Activated CD4-positive, alpha-beta T cell treated with anti-CD3 and anti-CD28 coated beads for 36 hours (primary cell): ENCODE measurements at regions not wholly inside any gene's neighbourhood (a gene's known extent, or its start where the extent isn't known, plus 50 kb on each side); places are given as distances from the start of the nearest gene placed in this dataset.

ENCODE experiments used
- ATAC-seq: fragments of 200-7000 bp; cut with Tn5 transposase; one replicate; pipeline ENCODE4 v1.10.0; 2021; ENCODE audit warnings: mild to moderate bottlenecking, moderate library complexity
- CTCF ChIA-PET: fragments of 350-600 bp; sonication (Branson Sonifier 250); formaldehyde crosslinking; loops from one replicate; lab custom pipeline; 2021; ENCODE audit warnings: antibody characterized with exemption; lab: Charles Lee
- POLR2A ChIA-PET: fragments of 350-600 bp; sonication (Branson Sonifier 250); formaldehyde crosslinking; loops from one replicate; lab custom pipeline; 2021; ENCODE audit warnings: antibody characterized with exemption, inconsistent platforms; lab: Charles Lee
- DNase-seq: peaks from one replicate; pipeline ENCODE4 v3.0.0-alpha.2; 2020
- H3K27ac Mint-ChIP-seq: one replicate; pipeline ENCODE4 v1.8.0; 2021; ENCODE audit warnings: mixed read lengths
- H3K27me3 Mint-ChIP-seq: one replicate; pipeline ENCODE4 v1.8.0; 2021; ENCODE audit warnings: mixed read lengths
- H3K36me3 Mint-ChIP-seq: one replicate; pipeline ENCODE4 v1.8.0; 2021; ENCODE audit warnings: low read depth, mixed read lengths
- H3K4me1 Mint-ChIP-seq: one replicate; pipeline ENCODE4 v1.8.0; 2021; ENCODE audit warnings: mixed read lengths
- H3K4me3 Mint-ChIP-seq: one replicate; pipeline ENCODE4 v1.8.0; 2021; ENCODE audit warnings: mild to moderate bottlenecking, moderate library complexity, mixed read lengths
- H3K9me3 Mint-ChIP-seq: one replicate; pipeline ENCODE4 v1.8.0; 2021; ENCODE audit warnings: low read depth, mixed read lengths
- intact Hi-C, 2 experiments: fragments of 100-400 bp; cut with DNase I in 1 of 2; cut with micrococcal nuclease in 1 of 2; formaldehyde crosslinking; loops; one replicate each; pipeline versions ENCODE4 v1.14.2 to v1.15.1; 2022 to 2024; cut with DNase I, micrococcal nuclease

- CTCF ChIA-PET = no interaction called here
- Mint-ChIP-seq H3K4me1 (no peaks in the 10 kb centered on the region), H3K27ac (no peak overlapping the region)
Measured at GRCh38 chr1:80892539-80892938, 908.2 kb upstream of the ADGRL2 start.

GRCh38 chr1:80891871-80892270 is 908.9 kb upstream of the ADGRL2 start:
- CTCF ChIA-PET = no interaction called here
- Mint-ChIP-seq H3K36me3 (no peaks in the 10 kb centered on the region), H3K27me3 (no peaks in the 10 kb centered on the region), H3K9me3 (no peaks in the 10 kb centered on the region), H3K27ac (no peak overlapping the region), H3K4me1 (no peaks in the 10 kb centered on the region), H3K4me3 (no peak overlapping the region)
- intact Hi-C loops = no loop called here
- ATAC-seq = no peak
- POLR2A ChIA-PET = no interaction called here
- DNase-seq = no peak

More at GRCh38 chr1:80892539-80892938, 908.2 kb upstream of the ADGRL2 start:
- no peaks in the 10 kb centered on the region for H3K27me3 Mint-ChIP-seq
- POLR2A ChIA-PET = no interaction called here
- ATAC-seq (no peak), DNase-seq (no peak)
- intact Hi-C loops = no loop called here
- H3K9me3 Mint-ChIP-seq = no peaks in the 10 kb centered on the region
- no peaks in the 10 kb centered on the region for H3K36me3 Mint-ChIP-seq
- no peak overlapping the region for H3K4me3 Mint-ChIP-seq

GRCh38 chr1:80882553-80882952 is 918.2 kb upstream of the ADGRL2 start:
- H3K4me3 Mint-ChIP-seq = no peak overlapping the region
- no peak overlapping the region for H3K27ac Mint-ChIP-seq
- intact Hi-C loops = no loop called here
- no peaks in the 10 kb centered on the region for H3K9me3 Mint-ChIP-seq
- H3K27me3 Mint-ChIP-seq = no peaks in the 10 kb centered on the region
- ChIA-PET CTCF (interaction anchor here (0.6 kb wide), 2 partner anchors 12 to 167 kb away, joined by 3 read pairs; no protein-coding TSS in a partner anchor), POLR2A (no interaction called here)
- H3K36me3 Mint-ChIP-seq = no peaks in the 10 kb centered on the region
- ATAC-seq (no peak), DNase-seq (no peak)
- no peaks in the 10 kb centered on the region for H3K4me1 Mint-ChIP-seq

- POLR2A ChIA-PET = no interaction called here
- intact Hi-C loops = no loop called here
- no peaks in the 10 kb centered on the region for H3K9me3 Mint-ChIP-seq
- H3K4me3 Mint-ChIP-seq = no peak overlapping the region
- ATAC-seq (no peak), DNase-seq (no peak)
- no peak overlapping the region for H3K27ac Mint-ChIP-seq
- no peaks in the 10 kb centered on the region for H3K36me3 Mint-ChIP-seq
- CTCF ChIA-PET = no interaction called here
- no peaks in the 10 kb centered on the region for H3K4me1 Mint-ChIP-seq
- no peaks in the 10 kb centered on the region for H3K27me3 Mint-ChIP-seq
Measured at GRCh38 chr1:80878343-80878742, 922.4 kb upstream of the ADGRL2 start.

GRCh38 chr1:80876035-80876434 is 924.7 kb upstream of the ADGRL2 start:
- Mint-ChIP-seq H3K36me3 (no peaks in the 10 kb centered on the region), H3K4me1 (no peaks in the 10 kb centered on the region), H3K27me3 (no peaks in the 10 kb centered on the region), H3K4me3 (no peak overlapping the region), H3K27ac (no peak overlapping the region), H3K9me3 (no peaks in the 10 kb centered on the region)
- intact Hi-C loops = no loop called here
- POLR2A ChIA-PET = no interaction called here
- CTCF ChIA-PET = no interaction called here
- ATAC-seq = no peak
- no peak for DNase-seq

- no peak for ATAC-seq
- DNase-seq = no peak
- no peaks in the 10 kb centered on the region for H3K27me3 Mint-ChIP-seq
- ChIA-PET POLR2A (no interaction called here), CTCF (no interaction called here)
- no peak overlapping the region for H3K4me3 Mint-ChIP-seq
- intact Hi-C loops = no loop called here
- no peaks in the 10 kb centered on the region for H3K36me3 Mint-ChIP-seq
- H3K9me3 Mint-ChIP-seq = peaks cover 3% of the 10 kb centered on the region
- no peaks in the 10 kb centered on the region for H3K4me1 Mint-ChIP-seq
- no peak overlapping the region for H3K27ac Mint-ChIP-seq
Measured at GRCh38 chr1:80869299-80869698, 931.4 kb upstream of the ADGRL2 start.

- Mint-ChIP-seq H3K27ac (no peak overlapping the region), H3K4me3 (no peak overlapping the region), H3K4me1 (no peaks in the 10 kb centered on the region), H3K27me3 (no peaks in the 10 kb centered on the region), H3K36me3 (no peaks in the 10 kb centered on the region), H3K9me3 (peaks cover 5% of the 10 kb centered on the region)
- ATAC-seq (no peak), DNase-seq (no peak)
- CTCF ChIA-PET = interaction anchor here (1.1 kb wide), 1 partner anchor 13 kb away, joined by 3 read pairs; no protein-coding TSS in a partner anchor
- intact Hi-C loops = no loop called here
- POLR2A ChIA-PET = no interaction called here
Measured at GRCh38 chr1:80847904-80848303, 952.8 kb upstream of the ADGRL2 start.

- H3K27ac Mint-ChIP-seq = no peak overlapping the region
- no peaks in the 10 kb centered on the region for H3K4me1 Mint-ChIP-seq
- no peak for ATAC-seq
- intact Hi-C loops = no loop called here
- no peaks in the 10 kb centered on the region for H3K27me3 Mint-ChIP-seq
- no peak for DNase-seq
- CTCF ChIA-PET = interaction anchor here (1.1 kb wide), 1 partner anchor 12 kb away, joined by 3 read pairs; no protein-coding TSS in a partner anchor
- peaks cover 6% of the 10 kb centered on the region for H3K9me3 Mint-ChIP-seq
- no peaks in the 10 kb centered on the region for H3K36me3 Mint-ChIP-seq
- H3K4me3 Mint-ChIP-seq = no peak overlapping the region
- POLR2A ChIA-PET = no interaction called here
Measured at GRCh38 chr1:80846966-80847365, 953.8 kb upstream of the ADGRL2 start.

- Mint-ChIP-seq H3K36me3 (no peaks in the 10 kb centered on the region), H3K4me1 (no peaks in the 10 kb centered on the region), H3K27me3 (no peaks in the 10 kb centered on the region), H3K4me3 (no peak overlapping the region), H3K9me3 (peaks cover 13% of the 10 kb centered on the region), H3K27ac (no peak overlapping the region)
- ChIA-PET CTCF (no interaction called here), POLR2A (no interaction called here)
- no peak for ATAC-seq
- no peak for DNase-seq
- intact Hi-C loops = no loop called here
Measured at GRCh38 chr1:80842796-80843195, 957.9 kb upstream of the ADGRL2 start.

- DNase-seq (no peak), ATAC-seq (no peak)
- H3K4me1 Mint-ChIP-seq = no peaks in the 10 kb centered on the region
- no peak overlapping the region for H3K4me3 Mint-ChIP-seq
- intact Hi-C loops = no loop called here
- no peaks in the 10 kb centered on the region for H3K36me3 Mint-ChIP-seq
- POLR2A ChIA-PET = no interaction called here
- H3K9me3 Mint-ChIP-seq = peaks cover 12% of the 10 kb centered on the region
- no peaks in the 10 kb centered on the region for H3K27me3 Mint-ChIP-seq
- CTCF ChIA-PET = no interaction called here
- H3K27ac Mint-ChIP-seq = no peak overlapping the region
Measured at GRCh38 chr1:80841261-80841660, 959.5 kb upstream of the ADGRL2 start.

- CTCF ChIA-PET = no interaction called here
- intact Hi-C loops = no loop called here
- no peak for ATAC-seq
Measured at GRCh38 chr1:80837066-80837465, 963.7 kb upstream of the ADGRL2 start.

GRCh38 chr1:80836505-80836904 is 964.2 kb upstream of the ADGRL2 start:
- intact Hi-C loops = no loop called here
- H3K27me3 Mint-ChIP-seq = no peaks in the 10 kb centered on the region
- no peak overlapping the region for H3K27ac Mint-ChIP-seq
- no peaks in the 10 kb centered on the region for H3K4me1 Mint-ChIP-seq
- H3K4me3 Mint-ChIP-seq = no peak overlapping the region
- POLR2A ChIA-PET = no interaction called here
- no peaks in the 10 kb centered on the region for H3K36me3 Mint-ChIP-seq
- CTCF ChIA-PET = no interaction called here
- ATAC-seq (no peak), DNase-seq (no peak)
- peaks cover 4% of the 10 kb centered on the region for H3K9me3 Mint-ChIP-seq

More at GRCh38 chr1:80837066-80837465, 963.7 kb upstream of the ADGRL2 start:
- no peak for DNase-seq
- Mint-ChIP-seq H3K27ac (no peak overlapping the region), H3K4me3 (no peak overlapping the region), H3K9me3 (peaks cover 8% of the 10 kb centered on the region), H3K4me1 (no peaks in the 10 kb centered on the region), H3K27me3 (no peaks in the 10 kb centered on the region), H3K36me3 (no peaks in the 10 kb centered on the region)
- POLR2A ChIA-PET = no interaction called here

GRCh38 chr1:80827666-80828065 is 973.1 kb upstream of the ADGRL2 start:
- intact Hi-C loops = no loop called here
- no peaks in the 10 kb centered on the region for H3K4me1 Mint-ChIP-seq
- H3K27ac Mint-ChIP-seq = no peak overlapping the region
- ATAC-seq (no peak), DNase-seq (no peak)
- H3K4me3 Mint-ChIP-seq = no peak overlapping the region
- no peaks in the 10 kb centered on the region for H3K36me3 Mint-ChIP-seq
- POLR2A ChIA-PET = no interaction called here
- H3K27me3 Mint-ChIP-seq = no peaks in the 10 kb centered on the region
- CTCF ChIA-PET = no interaction called here
- no peaks in the 10 kb centered on the region for H3K9me3 Mint-ChIP-seq
